ENCODE measurements at regions not wholly inside any gene's neighbourhood (a gene's known extent, or its start where the extent isn't known, plus 50 kb on each side); places are given as distances from the start of the nearest gene placed in this dataset.

DNA sequence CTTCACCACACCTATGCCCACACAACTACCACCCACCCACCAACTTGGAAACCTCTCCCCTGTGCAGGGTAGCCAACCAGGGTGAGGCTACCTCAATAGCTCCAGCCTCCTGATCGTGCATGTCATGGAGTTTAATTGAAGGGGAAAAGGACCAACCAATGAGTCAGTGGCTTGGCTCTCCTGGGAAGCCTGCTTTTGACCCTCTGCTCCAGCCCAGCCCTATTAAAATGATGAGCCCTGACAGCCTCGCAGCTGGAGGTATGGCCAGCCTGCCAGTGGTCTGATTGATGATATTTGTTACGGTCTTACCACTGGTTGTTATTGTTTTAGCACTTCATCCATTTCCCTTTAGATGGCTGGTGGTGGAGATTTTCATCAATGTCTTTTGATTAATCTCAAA is 280.4 kb downstream of the SH3GL2 start:
- TF ChIP-seq, protein P1, sequence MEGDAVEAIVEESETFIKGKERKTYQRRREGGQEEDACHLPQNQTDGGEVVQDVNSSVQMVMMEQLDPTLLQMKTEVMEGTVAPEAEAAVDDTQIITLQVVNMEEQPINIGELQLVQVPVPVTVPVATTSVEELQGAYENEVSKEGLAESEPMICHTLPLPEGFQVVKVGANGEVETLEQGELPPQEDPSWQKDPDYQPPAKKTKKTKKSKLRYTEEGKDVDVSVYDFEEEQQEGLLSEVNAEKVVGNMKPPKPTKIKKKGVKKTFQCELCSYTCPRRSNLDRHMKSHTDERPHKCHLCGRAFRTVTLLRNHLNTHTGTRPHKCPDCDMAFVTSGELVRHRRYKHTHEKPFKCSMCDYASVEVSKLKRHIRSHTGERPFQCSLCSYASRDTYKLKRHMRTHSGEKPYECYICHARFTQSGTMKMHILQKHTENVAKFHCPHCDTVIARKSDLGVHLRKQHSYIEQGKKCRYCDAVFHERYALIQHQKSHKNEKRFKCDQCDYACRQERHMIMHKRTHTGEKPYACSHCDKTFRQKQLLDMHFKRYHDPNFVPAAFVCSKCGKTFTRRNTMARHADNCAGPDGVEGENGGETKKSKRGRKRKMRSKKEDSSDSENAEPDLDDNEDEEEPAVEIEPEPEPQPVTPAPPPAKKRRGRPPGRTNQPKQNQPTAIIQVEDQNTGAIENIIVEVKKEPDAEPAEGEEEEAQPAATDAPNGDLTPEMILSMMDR (IDR thresholded peaks at IDR 0.05): no peak
- no peaks in the 10 kb centered on the region for H3K9me3 ChIP-seq
- intact Hi-C loops (cut with DNase I): no loop called here
- H3K36me3 ChIP-seq: no peaks in the 10 kb centered on the region
- ATAC-seq (no peak), DNase-seq (no peak)
- no peaks in the 10 kb centered on the region for H3K4me1 ChIP-seq
- no peak overlapping the region for H3K27ac ChIP-seq
- H3K4me3 ChIP-seq: no peak overlapping the region
- no peaks in the 10 kb centered on the region for H3K27me3 ChIP-seq (ENCODE audit: low read depth)

DNA sequence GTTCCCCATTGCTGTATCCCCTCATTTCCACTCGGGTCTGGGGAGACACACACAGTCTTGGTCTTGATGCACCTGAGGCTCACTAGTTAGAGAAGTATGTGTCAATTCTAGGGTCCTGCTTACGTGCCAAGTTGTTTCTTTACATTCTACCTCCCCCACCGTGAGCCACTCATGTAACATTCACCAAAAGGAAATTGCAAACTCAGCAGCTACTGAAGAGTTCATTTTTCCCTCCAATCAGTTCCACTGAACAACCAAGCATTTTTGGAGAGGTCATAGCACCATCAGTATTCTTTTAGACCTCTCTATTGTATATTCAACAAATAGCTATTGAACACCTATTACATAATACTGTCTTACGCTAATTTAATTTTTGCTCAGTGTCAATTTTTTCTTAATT is 281.1 kb downstream of the SH3GL2 start:
- no peaks in the 10 kb centered on the region for H3K4me1 ChIP-seq
- H3K9me3 ChIP-seq: no peaks in the 10 kb centered on the region
- no peaks in the 10 kb centered on the region for H3K36me3 ChIP-seq
- TF ChIP-seq, protein P1 (IDR thresholded peaks at IDR 0.05): no peak
- no peak overlapping the region for H3K27ac ChIP-seq
- intact Hi-C loops (cut with DNase I): no loop called here
- DNase-seq (no peak), ATAC-seq (no peak)
- H3K27me3 ChIP-seq (ENCODE audit: low read depth): no peaks in the 10 kb centered on the region
- H3K4me3 ChIP-seq: no peak overlapping the region

DNA sequence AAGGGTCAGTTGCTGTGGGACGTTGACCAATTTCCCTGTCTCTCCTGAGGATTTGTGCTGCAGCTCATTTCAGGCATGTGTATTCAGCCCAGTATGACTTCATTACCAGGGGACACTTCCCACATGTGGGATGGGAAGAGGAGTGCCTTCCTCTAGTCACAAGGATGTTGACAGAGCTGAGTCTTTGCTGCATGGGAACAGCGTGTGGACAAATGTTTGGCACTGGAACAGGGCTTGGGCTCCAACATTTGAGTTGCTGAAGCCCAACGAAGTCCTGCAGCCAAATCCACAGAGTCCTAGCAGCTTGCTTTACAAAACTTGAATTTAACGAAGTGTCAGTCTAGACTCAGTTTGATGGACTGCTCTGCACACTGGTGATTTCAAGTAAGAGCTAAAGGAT is 283.2 kb downstream of the SH3GL2 start:
- H3K4me3 ChIP-seq: no peak overlapping the region
- ATAC-seq: no peak
- no peaks in the 10 kb centered on the region for H3K27me3 ChIP-seq (ENCODE audit: low read depth)
- H3K9me3 ChIP-seq: no peaks in the 10 kb centered on the region
- intact Hi-C loops (cut with DNase I): no loop called here
- TF ChIP-seq, protein P1 (IDR thresholded peaks at IDR 0.05): no peak
- H3K4me1 ChIP-seq: no peaks in the 10 kb centered on the region
- no peak for DNase-seq
- no peaks in the 10 kb centered on the region for H3K36me3 ChIP-seq
- no peak overlapping the region for H3K27ac ChIP-seq

DNA sequence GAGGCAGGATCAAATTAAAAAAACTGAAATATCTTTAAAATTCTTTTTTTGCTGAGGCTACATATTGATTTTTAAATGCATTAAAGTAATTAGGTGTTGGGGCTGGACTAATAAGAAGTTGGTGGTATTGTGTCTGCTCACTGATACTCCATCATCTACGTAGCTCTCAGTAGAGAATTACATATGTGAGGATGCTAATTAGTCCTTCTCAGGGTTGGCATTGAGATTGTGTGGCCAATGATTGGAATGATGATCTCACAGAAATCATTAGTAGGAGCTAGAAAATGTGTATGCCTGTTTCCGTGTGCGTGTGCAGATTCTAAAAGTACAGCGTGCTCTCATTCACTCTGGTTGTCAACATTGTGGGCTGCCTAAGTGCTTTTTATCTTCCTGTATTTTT is 283.8 kb downstream of the SH3GL2 start:
- intact Hi-C loops (cut with DNase I): no loop called here
- ATAC-seq: no peak
- no peaks in the 10 kb centered on the region for H3K4me1 ChIP-seq
- TF ChIP-seq, protein P1 (IDR thresholded peaks at IDR 0.05): no peak
- H3K4me3 ChIP-seq: no peak overlapping the region
- H3K27me3 ChIP-seq (ENCODE audit: low read depth): no peaks in the 10 kb centered on the region
- DNase-seq: no peak
- no peak overlapping the region for H3K27ac ChIP-seq
- no peaks in the 10 kb centered on the region for H3K9me3 ChIP-seq
- no peaks in the 10 kb centered on the region for H3K36me3 ChIP-seq

DNA sequence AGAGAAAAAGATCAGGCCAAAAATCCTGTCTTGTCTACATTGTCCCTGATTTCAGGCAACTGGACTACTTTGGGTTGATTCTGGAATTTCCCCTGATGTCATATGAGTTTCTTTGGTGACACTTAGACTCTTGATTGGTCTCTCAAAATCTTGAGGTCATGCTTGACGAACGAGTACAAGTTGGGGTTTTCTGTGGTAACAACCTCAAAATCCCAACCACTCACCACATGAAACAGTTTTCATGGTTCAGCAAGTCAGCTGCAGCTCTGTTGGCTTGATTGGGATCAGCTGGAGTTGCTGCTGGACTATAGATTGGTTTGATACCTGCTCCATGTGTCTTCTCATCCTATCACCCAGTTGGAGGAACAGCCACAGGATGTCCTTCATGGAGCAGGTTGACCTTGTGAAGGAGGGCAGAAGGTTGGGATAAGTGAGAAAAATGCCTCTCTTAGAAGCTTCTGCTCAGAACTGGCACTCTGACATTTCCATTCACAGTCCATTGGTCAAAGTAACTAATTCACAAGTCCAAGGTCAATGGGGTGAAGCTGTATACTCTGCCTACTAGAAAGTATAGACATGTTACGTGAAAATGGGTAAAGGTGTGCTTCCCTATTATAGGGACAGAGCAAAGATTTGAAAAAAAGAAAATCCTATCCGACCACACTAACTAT is 284.5 kb downstream of the SH3GL2 start:
- Histone ChIP-seq H3K27me3 (ENCODE audit: low read depth) (no peaks in the 10 kb centered on the region), H3K36me3 (no peaks in the 10 kb centered on the region), H3K9me3 (no peaks in the 10 kb centered on the region), H3K4me1 (no peaks in the 10 kb centered on the region), H3K27ac (no peak overlapping the region), H3K4me3 (no peak overlapping the region)
- TF ChIP-seq, protein P1 (IDR thresholded peaks at IDR 0.05): no peak
- ATAC-seq: no peak
- DNase-seq: no peak
- intact Hi-C loops (cut with DNase I): no loop called here
